Suprapubic skin (tissue), 4 donors: ENCODE measurements at regions not wholly inside any gene's neighbourhood (a gene's known extent, or its start where the extent isn't known, plus 50 kb on each side); places are given as distances from the start of the nearest gene placed in this dataset.
"Not testable (repeated sequence)": the region's sequence is repeated elsewhere in the genome, so short reads cannot be mapped to it uniquely, and the experiment has no call there.

Source experiments
- DNase-seq, 2 donors: peaks; one replicate each; pipeline ENCODE4 v3.0.0-alpha.2; 2019; ENCODE audit warnings: low spot score in 2 of 2
- H3K27ac ChIP-seq: fragments of 200-600 bp; sonication (generic); one replicate; pipeline ENCODE4 v1.5.1; 2019
- H3K27me3 ChIP-seq: fragments of 200-600 bp; sonication (generic); one replicate; pipeline ENCODE4 v1.5.1; 2019
- H3K36me3 ChIP-seq: fragments of 200-600 bp; sonication (generic); one replicate; pipeline ENCODE4 v1.5.1; 2019
- H3K4me1 ChIP-seq: fragments of 200-600 bp; sonication (generic); one replicate; pipeline ENCODE4 v1.5.1; 2019
- H3K4me3 ChIP-seq: fragments of 200-600 bp; sonication (generic); one replicate; pipeline ENCODE4 v1.5.1; 2019; ENCODE audit warnings: mild to moderate bottlenecking
- H3K9me3 ChIP-seq: fragments of 200-600 bp; sonication (generic); one replicate; pipeline ENCODE4 v1.5.1; 2019
- CTCF ChIP-seq, 2 donors: fragments of 200-600 bp in 1 of 2; fragments of 450-650 bp in 1 of 2; sonication (generic) in 1 of 2; IDR thresholded peaks; one replicate each; pipeline ENCODE4 v1.5.1; 2016 to 2019; ENCODE audit warnings: antibody characterized with exemption in 2 of 2, mild to moderate bottlenecking in 1 of 2, moderate library complexity in 1 of 2
- EP300 ChIP-seq: sonication (generic); formaldehyde crosslinking; IDR thresholded peaks from one replicate; pipeline ENCODE4 v1.6.1; 2017; ENCODE audit warnings: antibody characterized with exemption
- POLR2A ChIP-seq, 2 donors: fragments of 450-650 bp; IDR thresholded peaks; one replicate each; pipeline ENCODE4 v1.6.1; 2017; ENCODE audit warnings: antibody characterized with exemption in 2 of 2, mild to moderate bottlenecking in 2 of 2, moderate library complexity in 2 of 2
- POLR2AphosphoS5 ChIP-seq, 3 donors: sonication (generic); formaldehyde crosslinking; IDR thresholded peaks; one replicate each; pipeline ENCODE4 v1.6.1; 2017; ENCODE audit warnings: antibody characterized with exemption in 3 of 3
- WGBS: methylation state at CpG from one replicate; pipeline ENCODE4 v1.1.5; 2018; 5-methylcytosine and 5-hydroxymethylcytosine counted together

DNA sequence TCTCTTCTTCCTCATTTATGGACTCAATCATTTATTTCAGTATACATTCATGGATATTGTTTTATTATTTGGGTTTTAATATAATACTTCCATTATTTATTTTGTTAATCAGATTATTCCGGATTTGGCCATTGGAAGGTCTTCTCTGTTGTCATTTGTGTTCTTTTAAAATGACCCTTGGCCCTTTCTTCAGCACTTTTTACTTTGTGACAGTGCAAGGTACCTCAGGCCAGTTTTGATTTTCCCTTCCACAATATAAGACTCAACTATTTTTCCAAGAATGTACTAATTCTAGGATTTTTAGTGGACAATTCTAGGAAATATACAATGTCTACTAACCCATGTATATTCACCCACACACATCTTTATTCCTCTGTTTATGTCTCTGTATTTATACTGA lies 521.4 kb upstream of the FOXG1 start:
- no peak for DNase-seq
- Histone ChIP-seq H3K27ac (no peak overlapping the region), H3K27me3 (no peaks in the 10 kb centered on the region), H3K9me3 (no peaks in the 10 kb centered on the region), H3K4me3 (no peak overlapping the region), H3K4me1 (no peaks in the 10 kb centered on the region), H3K36me3 (no peaks in the 10 kb centered on the region)
- TF ChIP-seq POLR2AphosphoS5 (IDR thresholded peaks at IDR 0.05) (no peak), EP300 (no peak), CTCF (IDR thresholded peaks at IDR 0.05) (no peak)
- 51% methylated on average over 1 of the region's 1 CpG for WGBS

- H3K9me3 ChIP-seq = no peaks in the 10 kb centered on the region
- no peaks in the 10 kb centered on the region for H3K36me3 ChIP-seq
- no peaks in the 10 kb centered on the region for H3K27me3 ChIP-seq
- 75% methylated on average over 1 of the region's 1 CpG for WGBS
- H3K27ac ChIP-seq = no peak overlapping the region
- DNase-seq = no peak
- no peaks in the 10 kb centered on the region for H3K4me1 ChIP-seq
- TF ChIP-seq POLR2A (IDR thresholded peaks at IDR 0.05) = no peak
- no peak for TF ChIP-seq POLR2AphosphoS5 (IDR thresholded peaks at IDR 0.05)
- TF ChIP-seq EP300 = no peak
- TF ChIP-seq CTCF (IDR thresholded peaks at IDR 0.05) = no peak
- H3K4me3 ChIP-seq = no peak overlapping the region
These were observed 519.1 kb upstream of the FOXG1 start for GRCh38 chr14:28247491-28247890.

DNA sequence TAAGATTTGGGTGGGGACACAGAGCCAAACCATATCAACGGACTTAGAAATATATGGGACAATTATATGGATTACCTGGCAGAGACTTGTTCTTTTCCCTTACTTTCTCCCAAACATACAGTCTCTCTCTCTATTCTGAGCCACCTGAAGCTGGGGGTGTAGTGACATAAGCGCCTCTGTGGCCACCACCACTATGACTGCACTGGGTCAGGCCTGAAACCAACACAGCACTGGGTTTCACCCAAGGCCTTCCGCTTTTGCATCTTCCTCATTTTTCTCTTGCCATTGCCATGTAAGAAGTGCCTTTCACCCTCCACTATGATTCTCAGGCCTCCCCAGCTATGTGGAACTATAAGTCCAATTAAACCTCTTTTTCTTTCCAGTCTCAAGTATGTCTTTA lies 514.5 kb upstream of the FOXG1 start:
- H3K27ac ChIP-seq, H3K36me3 ChIP-seq, H3K4me3 ChIP-seq, H3K4me1 ChIP-seq, DNase-seq, H3K27me3 ChIP-seq, H3K9me3 ChIP-seq: not testable (repeated sequence)
- 87% methylated on average over 3 of the region's 3 CpGs for WGBS

DNA sequence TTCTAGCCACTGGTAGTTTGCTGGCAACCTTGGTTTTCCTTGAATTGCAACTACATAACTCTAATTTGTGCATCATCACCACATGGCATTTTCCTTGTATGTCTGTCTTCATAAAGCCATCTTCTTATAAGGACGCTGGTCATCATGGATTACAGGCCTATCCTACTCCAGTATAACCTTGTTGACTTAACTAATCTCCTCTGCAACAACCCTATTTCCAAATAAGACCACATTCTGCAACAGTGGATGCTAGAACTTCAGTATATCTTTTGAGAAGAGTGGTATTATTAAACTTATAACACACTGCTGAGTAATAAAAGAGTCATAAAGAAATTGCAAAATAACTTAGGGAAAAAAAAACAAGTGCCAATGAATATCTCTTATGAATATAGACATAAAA lies 511.8 kb upstream of the FOXG1 start:
- H3K27me3 ChIP-seq = no peaks in the 10 kb centered on the region
- TF ChIP-seq POLR2AphosphoS5 (IDR thresholded peaks at IDR 0.05) (no peak), CTCF (IDR thresholded peaks at IDR 0.05) (no peak), EP300 (no peak), POLR2A (IDR thresholded peaks at IDR 0.05) (no peak)
- 61% methylated on average over 1 of the region's 1 CpG for WGBS

GRCh38 chr14:28264306-28264705 lies 502.3 kb upstream of the FOXG1 start:
- DNase-seq = no peak
- no peak overlapping the region for H3K27ac ChIP-seq
- TF ChIP-seq POLR2A (IDR thresholded peaks at IDR 0.05) (no peak), CTCF (IDR thresholded peaks at IDR 0.05) (no peak), EP300 (no peak), POLR2AphosphoS5 (IDR thresholded peaks at IDR 0.05) (no peak)
- peaks cover 6% of the 10 kb centered on the region for H3K9me3 ChIP-seq
- no peak overlapping the region for H3K4me3 ChIP-seq
- 52% methylated on average over 15 of the region's 29 CpGs for WGBS
- no peaks in the 10 kb centered on the region for H3K4me1 ChIP-seq
- no peaks in the 10 kb centered on the region for H3K36me3 ChIP-seq
- H3K27me3 ChIP-seq = no peaks in the 10 kb centered on the region

More for the DNA sequence above, 511.8 kb upstream of the FOXG1 start:
- DNase-seq = no peak
- H3K4me1 ChIP-seq = no peaks in the 10 kb centered on the region
- H3K9me3 ChIP-seq = peaks cover 3% of the 10 kb centered on the region
- H3K4me3 ChIP-seq = no peak overlapping the region
- H3K36me3 ChIP-seq = no peaks in the 10 kb centered on the region
- no peak overlapping the region for H3K27ac ChIP-seq

DNA sequence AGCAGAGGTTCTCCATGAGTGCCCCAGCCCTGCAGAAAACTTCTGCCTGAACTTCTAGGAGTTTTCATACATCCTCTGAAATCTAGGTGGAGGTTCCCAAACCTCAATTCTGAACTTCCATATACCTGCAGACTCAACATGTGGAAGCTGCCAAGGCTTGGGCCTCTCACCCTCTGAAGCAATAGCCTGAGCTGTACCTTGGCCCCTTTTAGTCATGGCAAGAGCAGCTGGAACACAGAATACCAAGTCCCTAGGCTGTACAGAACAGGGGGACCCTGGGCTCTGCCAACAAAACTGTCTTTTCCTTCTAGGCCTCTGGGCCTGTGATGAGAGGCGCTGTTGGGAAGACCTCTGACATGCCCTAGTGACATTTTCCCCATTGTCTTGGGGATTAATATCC lies 494.3 kb upstream of the FOXG1 start:
- H3K9me3 ChIP-seq = no peaks in the 10 kb centered on the region
- 100% methylated on average over 1 of the region's 1 CpG for WGBS
- no peaks in the 10 kb centered on the region for H3K27me3 ChIP-seq
- no peak for DNase-seq
- no peaks in the 10 kb centered on the region for H3K4me1 ChIP-seq
- no peak overlapping the region for H3K27ac ChIP-seq
- no peaks in the 10 kb centered on the region for H3K36me3 ChIP-seq
- H3K4me3 ChIP-seq = no peak overlapping the region
- TF ChIP-seq CTCF (IDR thresholded peaks at IDR 0.05) = no peak
- TF ChIP-seq POLR2AphosphoS5 (IDR thresholded peaks at IDR 0.05) = no peak
- no peak for TF ChIP-seq POLR2A (IDR thresholded peaks at IDR 0.05)
- no peak for TF ChIP-seq EP300
